ENCODE measurements at regions not wholly inside any gene's neighbourhood (a gene's known extent, or its start where the extent isn't known, plus 50 kb on each side); places are given as distances from the start of the nearest gene placed in this dataset.
"Not testable (repeated sequence)": the region's sequence is repeated elsewhere in the genome, so short reads cannot be mapped to it uniquely, and the experiment has no call there.

GRCh38 chr15:81839387-81839786 lies 206.4 kb downstream of the MEX3B start:
- ATAC-seq (no peak), DNase-seq (ENCODE audit: low spot score) (no peak)

- ATAC-seq = no peak
Measured at GRCh38 chr15:81835731-81836130, 210.1 kb downstream of the MEX3B start.

DNA sequence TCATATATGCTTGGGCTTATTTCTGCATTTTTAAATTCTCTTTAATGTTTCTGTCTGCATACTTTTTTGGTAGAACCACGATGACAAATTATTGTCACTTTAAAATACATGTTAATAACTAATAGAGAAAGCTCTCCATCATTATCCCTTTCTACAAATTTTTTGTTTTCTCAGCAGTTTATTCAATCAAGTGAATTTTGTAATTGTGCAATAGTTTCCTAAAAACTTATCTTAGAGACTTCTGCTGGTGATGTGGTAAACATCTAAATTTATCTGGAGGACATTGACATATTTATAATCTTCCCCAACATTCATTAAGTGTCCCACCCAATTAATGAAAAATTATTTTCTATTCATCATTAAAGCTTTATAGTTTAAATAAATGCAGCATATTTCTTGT lies 215.3 kb downstream of the MEX3B start:
- ATAC-seq (no peak), DNase-seq (ENCODE audit: low spot score) (no peak)

More at GRCh38 chr15:81835731-81836130, 210.1 kb downstream of the MEX3B start:
- DNase-seq (ENCODE audit: low spot score) = no peak

GRCh38 chr15:81829918-81830317 lies 215.9 kb downstream of the MEX3B start:
- no peak for ATAC-seq
- no peak for DNase-seq (ENCODE audit: low spot score)

GRCh38 chr15:81828135-81828534 lies 217.7 kb downstream of the MEX3B start:
- DNase-seq (ENCODE audit: low spot score) (no peak), ATAC-seq (no peak)

DNA sequence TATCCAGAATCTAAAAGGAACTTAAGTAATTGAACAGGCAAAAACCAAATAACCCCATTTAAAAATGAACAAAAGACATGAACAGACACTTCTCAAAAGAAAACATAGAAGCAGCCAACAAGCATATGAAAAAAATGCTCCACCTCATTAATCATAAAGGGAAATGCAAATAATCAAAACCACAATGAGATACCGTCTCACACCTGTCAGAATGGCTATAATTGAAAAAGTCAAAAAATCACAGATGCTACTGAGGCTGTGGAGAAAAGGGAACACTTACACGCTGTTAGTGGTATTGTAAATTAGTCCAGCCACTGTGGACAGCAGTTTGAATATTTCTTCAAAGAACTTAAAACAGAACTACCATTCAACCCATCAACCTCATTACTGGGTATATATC lies 220.7 kb downstream of the MEX3B start:
- ATAC-seq (no peak), DNase-seq (ENCODE audit: low spot score) (no peak)

DNA sequence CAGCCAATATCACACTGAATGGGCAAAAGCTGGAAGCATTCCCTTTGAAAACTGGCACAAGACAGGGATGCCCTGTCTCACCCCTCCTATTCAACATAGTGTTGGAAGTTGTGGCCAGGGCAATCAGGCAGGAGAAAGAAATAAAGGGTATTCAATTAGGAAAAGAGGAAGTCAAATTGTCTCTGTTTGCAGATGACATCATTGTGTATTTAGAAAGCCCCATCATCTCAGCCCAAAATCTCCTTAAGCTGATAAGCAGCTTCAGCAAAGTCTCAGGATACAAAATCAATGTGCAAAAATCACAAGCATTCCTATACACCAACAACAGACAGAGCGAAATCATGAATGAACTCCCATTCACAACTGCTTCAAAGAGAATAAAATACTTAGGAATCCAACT lies 223.2 kb downstream of the MEX3B start:
- DNase-seq (ENCODE audit: low spot score); ATAC-seq: not testable (repeated sequence)

DNA sequence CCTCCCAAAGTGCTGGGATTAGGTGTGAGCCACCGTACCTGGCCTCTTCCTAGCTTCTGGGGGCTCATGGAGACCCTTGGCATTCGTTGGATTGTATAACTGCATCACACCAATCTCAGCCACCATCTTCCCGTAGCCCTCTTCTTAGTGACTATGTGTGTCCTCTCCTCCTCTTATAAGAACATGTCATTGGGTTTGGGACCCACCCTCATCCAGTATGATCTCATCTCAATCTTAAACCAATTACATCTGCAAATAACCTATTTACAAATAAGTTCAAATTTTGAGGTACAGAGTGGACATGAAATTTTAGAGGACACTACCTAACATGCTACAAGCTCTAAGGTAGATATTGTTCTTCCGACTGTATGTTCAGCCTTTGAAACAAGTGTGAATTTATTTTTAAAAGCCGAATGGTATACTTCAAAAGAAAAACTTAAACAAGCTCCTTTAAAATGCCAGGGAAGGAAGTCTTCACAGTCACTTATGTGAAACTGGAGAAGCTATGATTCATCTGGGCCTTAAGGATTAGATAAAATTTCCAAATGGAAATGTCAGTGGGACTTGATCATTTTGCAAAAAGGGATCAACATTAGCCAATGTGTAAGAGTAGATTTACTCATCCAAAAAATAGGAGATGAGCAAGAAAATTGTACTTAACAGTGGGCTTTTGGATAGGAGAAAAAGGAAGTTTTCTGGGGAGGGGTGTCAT lies 225.7 kb downstream of the MEX3B start:
- ATAC-seq (no peak), DNase-seq (ENCODE audit: low spot score) (no peak)

- DNase-seq (ENCODE audit: low spot score) = no peak
- ATAC-seq = no peak
Measured at GRCh38 chr15:81814882-81815455, 230.8 kb downstream of the MEX3B start.

DNA sequence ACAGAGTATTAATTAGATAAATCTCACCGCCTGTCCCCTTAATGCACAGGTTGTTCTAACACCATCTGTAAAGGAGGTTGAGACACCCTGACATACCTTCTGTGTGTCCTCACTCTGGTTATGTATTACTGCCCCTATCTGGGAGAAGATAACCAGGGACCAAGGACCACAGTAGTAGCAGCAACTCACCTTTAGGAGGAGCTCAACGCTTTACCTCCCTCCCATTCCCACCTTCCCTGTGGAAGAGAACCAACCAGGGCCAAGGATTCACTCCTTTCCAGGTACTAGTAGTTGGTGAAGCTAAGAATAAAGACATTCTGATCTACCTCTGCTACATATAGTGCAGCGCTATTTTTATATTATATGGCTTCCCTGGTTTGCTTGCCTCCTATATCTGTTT lies 232.6 kb downstream of the MEX3B start:
- DNase-seq (ENCODE audit: low spot score) (no peak), ATAC-seq (peak; percentile 72)

- ATAC-seq (no peak), DNase-seq (ENCODE audit: low spot score) (no peak)
Measured at GRCh38 chr15:81812456-81812855, 233.4 kb downstream of the MEX3B start.

GRCh38 chr15:81811736-81812135 lies 234.1 kb downstream of the MEX3B start:
- no peak for ATAC-seq

GRCh38 chr15:81809543-81809942 lies 236.3 kb downstream of the MEX3B start:
- DNase-seq (ENCODE audit: low spot score) = no peak
- ATAC-seq = peak; percentile 54

More at GRCh38 chr15:81811736-81812135, 234.1 kb downstream of the MEX3B start:
- DNase-seq (ENCODE audit: low spot score) = no peak

- ATAC-seq = no peak
- no peak for DNase-seq (ENCODE audit: low spot score)
Measured at GRCh38 chr15:81807806-81808205, 238.0 kb downstream of the MEX3B start.

GRCh38 chr15:81807186-81807585 lies 238.6 kb downstream of the MEX3B start:
- DNase-seq (ENCODE audit: low spot score) (no peak), ATAC-seq (no peak)

- no peak for ATAC-seq
- no peak for DNase-seq (ENCODE audit: low spot score)
Measured at GRCh38 chr15:81795899-81796298, 249.9 kb downstream of the MEX3B start.

DNA sequence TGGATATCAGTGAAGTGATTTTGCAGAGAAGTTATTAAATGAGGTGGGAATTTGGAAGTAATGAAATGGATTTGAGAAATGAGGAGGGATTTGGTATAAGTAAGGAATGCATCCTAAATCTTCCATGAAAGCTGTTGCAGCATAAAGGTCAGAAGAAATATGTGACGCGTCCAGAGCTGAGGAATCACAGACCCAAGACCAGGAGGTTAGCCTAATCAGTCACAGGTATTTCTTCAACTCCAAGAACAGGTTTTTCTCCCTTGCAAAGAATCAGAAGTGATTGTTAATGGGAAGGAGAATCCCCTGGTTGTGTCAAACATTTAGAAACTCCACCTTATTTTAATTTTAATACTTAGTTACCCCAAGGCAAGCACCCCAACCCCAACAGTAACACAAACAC lies 253.2 kb downstream of the MEX3B start:
- DNase-seq (ENCODE audit: low spot score) (no peak), ATAC-seq (no peak)

- ATAC-seq; DNase-seq (ENCODE audit: low spot score): not testable (repeated sequence)
Measured at GRCh38 chr15:81791322-81791721, 254.5 kb downstream of the MEX3B start.

GRCh38 chr15:81789403-81789802 lies 256.4 kb downstream of the MEX3B start:
- DNase-seq (ENCODE audit: low spot score) (no peak), ATAC-seq (no peak)

DNA sequence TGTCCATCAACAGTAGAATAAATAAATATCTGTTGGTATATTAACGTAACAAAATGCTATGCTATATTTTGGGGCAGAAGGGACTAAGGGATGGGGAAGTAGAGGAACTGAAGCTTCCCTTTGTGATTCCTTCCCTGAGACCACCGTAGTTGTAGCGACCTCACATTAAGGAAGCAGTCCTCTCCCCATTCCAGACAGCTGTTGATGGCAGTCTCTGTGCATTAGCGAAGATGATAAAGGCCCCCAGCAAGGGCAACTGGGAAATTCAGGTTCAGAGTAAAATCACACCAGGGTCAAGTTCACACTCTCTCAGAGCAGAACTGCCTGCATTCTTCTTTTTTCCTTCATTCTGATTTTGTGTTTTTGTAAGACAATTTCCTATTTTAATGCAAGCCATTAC lies 259.0 kb downstream of the MEX3B start:
- ATAC-seq = no peak
- no peak for DNase-seq (ENCODE audit: low spot score)

- no peak for ATAC-seq
- no peak for DNase-seq (ENCODE audit: low spot score)
Measured at GRCh38 chr15:81785679-81786078, 260.1 kb downstream of the MEX3B start.

DNA sequence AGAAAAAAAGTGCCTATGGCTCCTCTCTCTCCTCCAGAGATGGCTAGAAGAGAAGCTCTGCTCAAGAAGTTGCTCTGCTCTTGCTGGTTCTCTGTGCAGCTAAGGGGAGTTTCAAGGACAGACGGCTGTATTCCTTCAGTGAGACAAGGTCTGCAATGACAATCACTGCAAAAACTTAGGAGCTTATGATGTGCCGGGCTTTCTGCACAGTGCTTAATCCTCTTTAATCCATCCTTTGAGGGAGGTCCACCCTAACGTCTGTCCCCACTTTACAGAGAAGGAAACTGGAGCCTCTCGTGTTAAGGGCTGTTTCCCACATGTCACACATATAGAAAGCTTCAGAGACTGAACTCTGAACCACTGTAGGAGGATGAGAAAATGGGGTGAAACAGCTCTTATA lies 260.6 kb downstream of the MEX3B start:
- no peak for ATAC-seq
- no peak for DNase-seq (ENCODE audit: low spot score)

DNA sequence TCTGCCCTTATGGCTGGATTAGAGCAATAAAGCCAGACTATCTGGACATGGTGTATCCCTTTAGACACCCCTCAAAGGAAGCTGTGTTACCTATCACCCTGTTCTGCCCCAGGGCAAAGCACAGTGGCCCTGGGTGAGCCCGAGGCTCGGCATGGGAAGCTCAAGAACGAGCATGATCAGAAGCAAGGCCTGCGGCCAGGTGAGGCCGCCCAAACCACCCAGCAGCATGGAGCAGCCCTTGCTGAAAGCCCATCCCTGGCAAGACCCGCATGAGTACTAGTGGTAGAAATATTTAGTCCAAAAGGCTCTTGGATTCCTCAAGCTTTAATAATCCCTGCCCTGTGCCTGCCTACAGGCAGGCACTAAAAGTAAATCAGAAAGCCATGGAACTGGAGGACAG lies 261.1 kb downstream of the MEX3B start:
- no peak for ATAC-seq
- DNase-seq (ENCODE audit: low spot score) = no peak

Measured in left lobe of liver (tissue), 2 donors.